Stimulated activated CD8-positive, alpha-beta memory T cell treated with anti-CD3 and anti-CD28 coated beads, Interleukin-2, amount 100 ng/mL, for 48 hours (primary cell): ENCODE measurements at regions not wholly inside any gene's neighbourhood (a gene's known extent, or its start where the extent isn't known, plus 50 kb on each side); places are given as distances from the start of the nearest gene placed in this dataset.

ENCODE experiments used
- DNase-seq, 2 donors: peaks; one replicate each; pipeline ENCODE4 v3.0.0-alpha.2; 2020; ENCODE audit warnings: low read depth in 2 of 2

- DNase-seq: no peak
These were observed 141.4 kb downstream of the OGFRL1 start for GRCh38 chr6:71430018-71430417.

GRCh38 chr6:71433441-71433840 is 144.8 kb downstream of the OGFRL1 start:
- DNase-seq: no peak

GRCh38 chr6:71444222-71444621 is 155.6 kb downstream of the OGFRL1 start:
- DNase-seq: no peak

- DNase-seq: no peak
These were observed 157.4 kb downstream of the OGFRL1 start for GRCh38 chr6:71446057-71446456.

- DNase-seq: no peak
These were observed 157.9 kb downstream of the OGFRL1 start for GRCh38 chr6:71446470-71446869.

GRCh38 chr6:71452697-71453370 is 164.2 kb downstream of the OGFRL1 start:
- no peak for DNase-seq

GRCh38 chr6:71453371-71453706 is 164.7 kb downstream of the OGFRL1 start:
- no peak for DNase-seq

- no peak for DNase-seq
These were observed 165.4 kb downstream of the OGFRL1 start for GRCh38 chr6:71454056-71454455.

- DNase-seq: no peak
These were observed 169.3 kb downstream of the OGFRL1 start for GRCh38 chr6:71457929-71458328.

- no peak for DNase-seq
These were observed 170.6 kb downstream of the OGFRL1 start for GRCh38 chr6:71459162-71459561.

GRCh38 chr6:71460933-71461332 is 172.3 kb downstream of the OGFRL1 start:
- no peak for DNase-seq

GRCh38 chr6:71463061-71463460 is 174.4 kb downstream of the OGFRL1 start:
- no peak for DNase-seq

- DNase-seq: no peak
These were observed 176.5 kb downstream of the OGFRL1 start for GRCh38 chr6:71465096-71465495.

GRCh38 chr6:71466362-71466761 is 177.8 kb downstream of the OGFRL1 start:
- no peak for DNase-seq

- no peak for DNase-seq
These were observed 179.4 kb downstream of the OGFRL1 start for GRCh38 chr6:71468038-71468437.

GRCh38 chr6:71468841-71469700 is 180.5 kb downstream of the OGFRL1 start:
- DNase-seq: no peak

GRCh38 chr6:71471718-71472117 is 183.1 kb downstream of the OGFRL1 start:
- DNase-seq: no peak

GRCh38 chr6:71473926-71474325 is 185.3 kb downstream of the OGFRL1 start:
- no peak for DNase-seq

- no peak for DNase-seq
These were observed 186.3 kb downstream of the OGFRL1 start for GRCh38 chr6:71474942-71475341.

- no peak for DNase-seq
These were observed 187.8 kb downstream of the OGFRL1 start for GRCh38 chr6:71476371-71476770.

GRCh38 chr6:71476872-71477271 is 188.3 kb downstream of the OGFRL1 start:
- no peak for DNase-seq

- DNase-seq: no peak
These were observed 190.4 kb downstream of the OGFRL1 start for GRCh38 chr6:71478834-71479541.

- no peak for DNase-seq
These were observed 192.0 kb downstream of the OGFRL1 start for GRCh38 chr6:71480577-71480976.
